SU-DHL-6 (cell line): ENCODE measurements at regions not wholly inside any gene's neighbourhood (a gene's known extent, or its start where the extent isn't known, plus 50 kb on each side); places are given as distances from the start of the nearest gene placed in this dataset.

ENCODE experiments used
- H2AFZ ChIP-seq: fragments of 200-600 bp; sonication (generic); 2 replicates; pipeline ENCODE4 v1.6.1; 2014; ENCODE audit warnings: low read depth, mild to moderate bottlenecking, moderate library complexity, mixed read lengths, antibody characterized with exemption, low read length; ENCODE audit not compliant: severe bottlenecking
- H3F3A ChIP-seq: fragments of 200-600 bp; shearing (Covaris generic); 2 replicates; pipeline ENCODE4 v1.6.0; 2016; ENCODE audit warnings: antibody characterized with exemption, mild to moderate bottlenecking; ENCODE audit not compliant: insufficient read depth
- H3K27ac ChIP-seq: fragments of 200-600 bp; sonication (generic); 2 replicates; pipeline ENCODE4 v1.5.1; 2016; ENCODE audit warnings: low read depth, mild to moderate bottlenecking, low read length, moderate library complexity, mixed read lengths
- H3K27me3 ChIP-seq: fragments of 200-600 bp; sonication (generic), shearing (Covaris generic); 2 replicates; pipeline ENCODE4 v1.6.0; 2014; ENCODE audit warnings: mild to moderate bottlenecking, low read length
- H3K36me3 ChIP-seq: fragments of 200-600 bp; sonication (generic); 2 replicates; pipeline ENCODE4 v1.6.1; 2014; ENCODE audit warnings: mild to moderate bottlenecking, low read length, mixed read lengths
- H3K4me2 ChIP-seq: fragments of 300-600, 200-600 bp; shearing (Covaris generic), sonication (generic); 2 replicates; pipeline ENCODE4 v1.6.0; 2014; ENCODE audit warnings: low read length, low read depth, mild to moderate bottlenecking; ENCODE audit not compliant: poor library complexity, severe bottlenecking
- H3K4me3 ChIP-seq: fragments of 200-600 bp; sonication (generic); 2 replicates; pipeline ENCODE4 v1.5.1; 2014; ENCODE audit warnings: antibody characterized with exemption, low read length, mild to moderate bottlenecking, mixed read lengths; ENCODE audit not compliant: insufficient read depth, poor library complexity, severe bottlenecking
- H3K79me2 ChIP-seq: fragments of 200-600 bp; sonication (generic); 2 replicates; pipeline ENCODE4 v1.6.1; 2014; ENCODE audit warnings: mild to moderate bottlenecking, low read length, moderate library complexity; ENCODE audit not compliant: insufficient read depth
- H3K9ac ChIP-seq: fragments of 200-600 bp; sonication (generic); 2 replicates; pipeline ENCODE4 v1.7.0; 2014; ENCODE audit warnings: mild to moderate bottlenecking, low read length
- H3K9me2 ChIP-seq: fragments of 200-600 bp; sonication (generic); replicated peaks from 2 replicates; pipeline ENCODE4 v1.6.1; 2014; ENCODE audit warnings: low read length; ENCODE audit not compliant: insufficient read depth
- H3K9me3 ChIP-seq: fragments of 200-600 bp; sonication (generic); 2 replicates; pipeline ENCODE4 v1.6.1; 2014; ENCODE audit warnings: low read length, mixed read lengths; ENCODE audit not compliant: insufficient read depth
- H4K20me1 ChIP-seq: fragments of 200-600 bp; sonication (generic); 2 replicates; pipeline ENCODE4 v1.6.1; 2014; ENCODE audit warnings: low read depth, mild to moderate bottlenecking, antibody characterized with exemption, low read length, moderate library complexity, mixed read lengths
- CTCF ChIP-seq: fragments of 200-600 bp; sonication (generic); IDR thresholded peaks from one replicate; pipeline ENCODE4 v1.5.1; 2017; ENCODE audit warnings: antibody characterized with exemption, mild to moderate bottlenecking, low read length, moderate library complexity; ENCODE audit not compliant: insufficient read depth, poor library complexity, severe bottlenecking
- EZH2phosphoT487 ChIP-seq: fragments of 200-600 bp; sonication (generic), shearing (Covaris generic); conservative IDR thresholded peaks from 2 replicates; pipeline ENCODE4 v1.6.1; 2018; ENCODE audit warnings: mild to moderate bottlenecking, antibody characterized with exemption, low read length, moderate library complexity, mixed read lengths

- H3K4me2 ChIP-seq: no peak overlapping the region
- H3K79me2 ChIP-seq: no peaks in the 10 kb centered on the region
- H3K36me3 ChIP-seq: no peaks in the 10 kb centered on the region
- H3K9ac ChIP-seq: no peak overlapping the region
- H3K27ac ChIP-seq: no peak overlapping the region
- H3K27me3 ChIP-seq: no peaks in the 10 kb centered on the region
- no peaks in the 10 kb centered on the region for H4K20me1 ChIP-seq
- no peaks in the 10 kb centered on the region for H3K9me2 ChIP-seq
- no peaks in the 10 kb centered on the region for H3K9me3 ChIP-seq
- no peak overlapping the region for H2AFZ ChIP-seq
- H3K4me3 ChIP-seq: no peak overlapping the region
- H3F3A ChIP-seq: no peaks in the 10 kb centered on the region
- TF ChIP-seq CTCF (no peak), EZH2phosphoT487 (no peak)
Measured at GRCh38 chr3:103711670-103712069, 1276.9 kb downstream of the ZPLD1 start.

DNA sequence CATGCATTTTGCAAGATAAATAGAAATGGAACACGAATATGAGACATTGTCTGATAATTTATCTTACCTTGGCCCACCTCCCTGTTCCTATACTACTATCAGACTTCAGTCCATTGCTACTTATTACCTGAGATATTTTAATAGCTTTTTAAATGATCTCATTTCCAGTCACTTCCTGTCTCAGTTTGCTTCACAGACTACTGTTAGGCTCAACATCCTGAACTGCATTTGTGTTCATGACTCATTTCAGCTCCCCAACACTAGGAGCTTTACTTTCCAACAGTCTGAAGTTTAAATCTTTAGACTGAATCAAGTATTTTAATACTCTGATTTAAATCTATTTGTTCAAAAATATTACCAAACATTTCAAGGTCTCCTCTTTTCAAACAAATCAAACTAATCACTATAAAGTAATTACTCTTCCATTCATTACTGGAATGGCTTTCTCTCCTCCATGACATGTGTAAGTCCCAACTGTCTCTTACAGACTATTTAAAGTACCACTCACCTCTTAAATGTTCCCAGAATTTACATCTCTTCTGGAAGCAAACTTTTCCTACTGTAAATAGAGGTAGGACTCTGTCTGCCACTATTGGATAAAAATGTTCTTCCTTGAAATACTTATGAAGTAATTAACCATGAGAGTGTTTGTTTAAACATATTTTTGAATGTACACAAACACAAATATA is 1277.6 kb downstream of the ZPLD1 start:
- H3F3A ChIP-seq: no peaks in the 10 kb centered on the region
- no peak overlapping the region for H3K4me3 ChIP-seq
- no peaks in the 10 kb centered on the region for H3K36me3 ChIP-seq
- H2AFZ ChIP-seq: no peak overlapping the region
- no peak overlapping the region for H3K27ac ChIP-seq
- no peaks in the 10 kb centered on the region for H3K9me2 ChIP-seq
- no peak overlapping the region for H3K4me2 ChIP-seq
- no peaks in the 10 kb centered on the region for H3K79me2 ChIP-seq
- no peaks in the 10 kb centered on the region for H3K27me3 ChIP-seq
- H3K9me3 ChIP-seq: no peaks in the 10 kb centered on the region
- H4K20me1 ChIP-seq: no peaks in the 10 kb centered on the region
- TF ChIP-seq EZH2phosphoT487 (no peak), CTCF (no peak)
- H3K9ac ChIP-seq: no peak overlapping the region

DNA sequence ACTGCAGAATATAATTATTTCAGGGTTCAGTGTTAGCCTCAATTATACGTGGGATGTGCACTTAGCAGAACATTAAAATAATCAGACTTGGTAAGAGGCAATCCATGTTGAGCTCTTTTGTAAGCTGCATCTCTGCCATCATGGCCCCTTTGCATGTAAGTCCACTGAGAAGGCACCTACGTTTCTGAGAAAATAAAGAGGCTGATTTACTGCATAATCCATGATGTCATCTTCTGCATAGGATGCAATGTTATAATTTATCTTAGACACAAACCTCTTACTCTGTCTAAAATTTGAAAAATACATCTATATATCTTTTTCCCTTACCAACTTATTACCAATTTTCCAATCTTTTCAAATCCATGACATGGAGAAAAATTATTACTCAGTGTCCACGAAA is 1294.7 kb downstream of the ZPLD1 start:
- Histone ChIP-seq H3K36me3 (no peaks in the 10 kb centered on the region), H3K4me2 (no peak overlapping the region), H3K27me3 (no peaks in the 10 kb centered on the region), H3K9me3 (no peaks in the 10 kb centered on the region), H4K20me1 (no peaks in the 10 kb centered on the region), H3K27ac (no peak overlapping the region), H2AFZ (no peak overlapping the region), H3K9me2 (no peaks in the 10 kb centered on the region; the same call in 1 of the 2 replicates), H3K4me3 (no peak overlapping the region), H3K9ac (no peak overlapping the region), H3F3A (no peaks in the 10 kb centered on the region), H3K79me2 (no peaks in the 10 kb centered on the region)
- TF ChIP-seq EZH2phosphoT487 (no peak), CTCF (no peak)
